IMR-90 (cell line): ENCODE measurements at regions not wholly inside any gene's neighbourhood (a gene's known extent, or its start where the extent isn't known, plus 50 kb on each side); places are given as distances from the start of the nearest gene placed in this dataset.
A peak's percentile ranks its signal among the peaks of the same experiment; 100 is the strongest.

ENCODE experiments used
- ATAC-seq: fragments of 200-7000 bp; cut with Tn5 transposase; 2 replicates; pipeline ENCODE4 v1.9.1; 2020; ENCODE audit warnings: low read depth, mild to moderate bottlenecking, moderate library complexity
- BruUV-seq: library from RNA; stranded (reverse); fragments of 400-500 nt; replicated peaks from 2 replicates; lab custom pipeline; 2021; lab: Mats Ljungman, UMichigan
- CTCF ChIA-PET: fragments of 300-600 bp; formaldehyde crosslinking; extraction: SDS; loops from one replicate; lab custom pipeline; 2021; ENCODE audit warnings: antibody characterized with exemption; lab: Yijun Ruan, JAX
- POLR2A ChIA-PET: fragments of 300-600 bp; sonication (Branson Sonifier 250); formaldehyde crosslinking; loops from one replicate; lab custom pipeline; 2022; ENCODE audit warnings: antibody characterized with exemption; ENCODE audit not compliant: unreplicated experiment; lab: Charles Lee
- DNase-seq: peaks from one replicate; pipeline ENCODE4 v3.0.0; 2013
- H2AFZ ChIP-seq: replicated peaks from 2 replicates; pipeline ENCODE3; 2013; ENCODE audit warnings: low read length, mild to moderate bottlenecking; ENCODE audit not compliant: poor library complexity
- H2AK5ac ChIP-seq: 2 replicates; pipeline ENCODE4 v1.6.1; 2013; ENCODE audit warnings: low read depth, low read length, inconsistent platforms
- H2AK9ac ChIP-seq: replicated peaks from 2 replicates; pipeline ENCODE3; 2013; ENCODE audit warnings: mild to moderate bottlenecking, low read depth, low read length, moderate library complexity; ENCODE audit not compliant: poor library complexity
- H2BK120ac ChIP-seq: 2 replicates; pipeline ENCODE4 v1.6.1; 2013; ENCODE audit warnings: low read depth, low read length, inconsistent platforms
- H2BK15ac ChIP-seq: 3 replicates; pipeline ENCODE4 v1.6.1; 2013; ENCODE audit warnings: low read depth, low read length, inconsistent platforms
- H2BK20ac ChIP-seq: 2 replicates; pipeline ENCODE4 v1.6.1; 2013; ENCODE audit warnings: low read depth, mild to moderate bottlenecking, inconsistent platforms, low read length, moderate library complexity
- H2BK5ac ChIP-seq: 2 replicates; pipeline ENCODE4 v1.6.1; 2013; ENCODE audit warnings: mild to moderate bottlenecking, low read depth, low read length, inconsistent platforms; ENCODE audit not compliant: poor library complexity, severe bottlenecking
- H3K14ac ChIP-seq: replicated peaks from 2 replicates; pipeline ENCODE4 v1.6.1; 2013; ENCODE audit warnings: low read depth, low read length, inconsistent platforms
- H3K18ac ChIP-seq: 2 replicates; pipeline ENCODE4 v1.6.1; 2013; ENCODE audit warnings: low read depth, low read length, control low read depth
- H3K23ac ChIP-seq: 2 replicates; pipeline ENCODE4 v1.6.1; 2013; ENCODE audit warnings: low read depth, low read length, inconsistent platforms
- H3K27ac ChIP-seq: 2 replicates; pipeline ENCODE4 v1.5.1; 2013; ENCODE audit warnings: mild to moderate bottlenecking, control low read depth, low read length; ENCODE audit not compliant: insufficient read depth
- H3K27me3 ChIP-seq: 2 replicates; pipeline ENCODE4 v1.6.1; 2013; ENCODE audit warnings: low read length; ENCODE audit not compliant: control insufficient read depth, insufficient read depth
- H3K36me3 ChIP-seq: 2 replicates; pipeline ENCODE4 v1.6.1; 2013; ENCODE audit warnings: low read length, mixed read lengths; ENCODE audit not compliant: control insufficient read depth, insufficient read depth
- H3K4ac ChIP-seq: 2 replicates; pipeline ENCODE4 v1.6.1; 2013; ENCODE audit warnings: low read depth, low read length, inconsistent platforms
- H3K4me1 ChIP-seq: 2 replicates; pipeline ENCODE4 v1.6.1; 2013; ENCODE audit warnings: low read length, mixed read lengths; ENCODE audit not compliant: control insufficient read depth, insufficient read depth
- H3K4me2 ChIP-seq: 2 replicates; pipeline ENCODE4 v1.6.1; 2013; ENCODE audit warnings: low read depth, mild to moderate bottlenecking, control low read depth, low read length, moderate library complexity
- H3K4me3 ChIP-seq: 2 replicates; pipeline ENCODE4 v1.5.1; 2013; ENCODE audit warnings: low read depth, mild to moderate bottlenecking, control low read depth, low read length, moderate library complexity; ENCODE audit not compliant: insufficient read depth
- H3K56ac ChIP-seq: 2 replicates; pipeline ENCODE4 v1.6.1; 2013; ENCODE audit warnings: low read length, inconsistent platforms; ENCODE audit not compliant: insufficient read depth; ENCODE audit errors: extremely low read depth
- H3K79me1 ChIP-seq, 2 experiments: 2 replicates each; pipeline ENCODE4 v1.6.1; 2013; ENCODE audit warnings: low read length in 2 of 2, inconsistent platforms in 1 of 2, low read depth in 1 of 2
- H3K9ac ChIP-seq: 2 replicates; pipeline ENCODE4 v1.6.1; 2013; ENCODE audit warnings: low read depth, low read length, control low read depth
- H3K9me1 ChIP-seq: 2 replicates; pipeline ENCODE4 v1.6.1; 2013; ENCODE audit warnings: low read length, inconsistent platforms; ENCODE audit not compliant: insufficient read depth
- H3K9me3 ChIP-seq: 2 replicates; pipeline ENCODE4 v1.6.1; 2013; ENCODE audit warnings: low read length; ENCODE audit not compliant: control insufficient read depth, insufficient read depth
- H4K20me1 ChIP-seq: 2 replicates; pipeline ENCODE4 v1.6.1; 2013; ENCODE audit warnings: low read length, inconsistent platforms; ENCODE audit not compliant: insufficient read depth
- H4K5ac ChIP-seq: 2 replicates; pipeline ENCODE4 v1.6.1; 2013; ENCODE audit warnings: mild to moderate bottlenecking, low read depth, low read length, control low read depth
- H4K8ac ChIP-seq, 2 experiments: 2 replicates each; pipeline ENCODE4 v1.6.1; 2013; ENCODE audit warnings: low read depth in 2 of 2, low read length in 2 of 2, control low read depth in 1 of 2, inconsistent platforms in 1 of 2
- H4K91ac ChIP-seq: 2 replicates; pipeline ENCODE4 v1.6.1; 2013; ENCODE audit warnings: low read depth, low read length, inconsistent platforms; ENCODE audit not compliant: insufficient read depth
- BHLHE40 ChIP-seq: fragments of 150-350 bp; IDR thresholded peaks from 2 replicates; pipeline ENCODE4 v1.6.1; 2016; ENCODE audit warnings: mild to moderate bottlenecking, low read depth, low read length
- CEBPB ChIP-seq: IDR thresholded peaks from 2 replicates; pipeline ENCODE4 v1.6.1; 2012; ENCODE audit warnings: low read depth, low read length, improper control_type of control experiment
- CHD1 ChIP-seq: IDR thresholded peaks from 2 replicates; pipeline ENCODE4 v1.6.1; 2012; ENCODE audit warnings: low read depth, low read length, improper control_type of control experiment
- MAZ ChIP-seq: IDR thresholded peaks from 2 replicates; pipeline ENCODE4 v1.6.1; 2012; ENCODE audit warnings: low read depth, mild to moderate bottlenecking, low read length, improper control_type of control experiment, moderate library complexity, borderline replicate concordance
- SMC3 ChIP-seq: fragments of 150-350 bp; IDR thresholded peaks from 2 replicates; pipeline ENCODE4 v1.6.1; 2016; ENCODE audit warnings: low read depth, mild to moderate bottlenecking, antibody characterized with exemption, low read length, moderate library complexity
- USF2 ChIP-seq: fragments of 150-350 bp; IDR thresholded peaks from 2 replicates; pipeline ENCODE4 v1.6.1; 2017; ENCODE audit warnings: mild to moderate bottlenecking, antibody characterized with exemption, low read length, low read depth
- WGBS, 2 experiments: methylation state at CpG; one replicate each; pipeline versions ENCODE4 v1.1.5 to v1.1.7; 2013; ENCODE audit warnings: missing lambda C conversion rate in 2 of 2; ENCODE audit not compliant: insufficient read length in 1 of 2; ENCODE audit errors: extremely low coverage in 2 of 2; 5-methylcytosine and 5-hydroxymethylcytosine counted together
- dilution Hi-C: fragments of 300-500 bp; cut with HindIII; formaldehyde crosslinking; loops from one replicate; pipeline ENCODE4 v1.14.3; 2018; ENCODE audit warnings: low sequenced_read_pairs; ENCODE audit not compliant: unreplicated experiment
- in situ Hi-C: fragments of 300-500 bp; cut with MboI; formaldehyde crosslinking; loops from 3 replicates; pipeline ENCODE4 v1.14.3; 2019; ENCODE audit warnings: low sequenced_read_pairs, inconsistent platforms, mixed read lengths
- intact Hi-C: fragments of 100-400 bp; cut with micrococcal nuclease; formaldehyde crosslinking; loops from 2 replicates; pipeline ENCODE4 v1.10.0; 2022

GRCh38 chr6:113009682-113010081, 662.6 kb downstream of the RFPL4B start:
- Histone ChIP-seq H2AFZ (no peak overlapping the region), H3K14ac (no peak overlapping the region), H2BK120ac (no peak overlapping the region), H2AK9ac (no peak overlapping the region), H3K27me3 (no peaks in the 10 kb centered on the region), H3K18ac (0 out of 2 replicates have a peak overlapping the region, but pooled peaks have one; percentile 2), H3K9me1 (no peaks in the 10 kb centered on the region), H2AK5ac (no peak overlapping the region), H2BK5ac (no peak overlapping the region), H3K56ac (no peak overlapping the region), H3K9ac (no peak overlapping the region), H4K91ac (no peak overlapping the region), H2BK20ac (no peak overlapping the region), H3K9me3 (no peaks in the 10 kb centered on the region), H2BK15ac (no peak overlapping the region), H3K79me1 (no peaks in the 10 kb centered on the region), H3K36me3 (no peaks in the 10 kb centered on the region), H3K4ac (no peak overlapping the region), H3K4me3 (no peak overlapping the region), H4K5ac (peak overlapping the region; percentile 8; the same call in 1 of the 2 replicates), H3K23ac (no peak overlapping the region), H3K27ac (no peak overlapping the region), H3K4me2 (no peak overlapping the region; the same call in 1 of the 2 replicates), H3K4me1 (peaks cover 2% of the 10 kb centered on the region; the same call in 1 of the 2 replicates), H4K8ac (no peak overlapping the region), H4K20me1 (no peaks in the 10 kb centered on the region)
- POLR2A ChIA-PET, result no interaction called here
- CTCF ChIA-PET, result no interaction called here
- WGBS, 2 experiments, result no CpG with 5 or more reads among the region's 1 CpG
- BruUV-seq, result no TSS peak
- intact Hi-C loops (loop anchor here (5.0 to 10.0 kb wide), 2 partner anchors 105 to 132 kb away; no protein-coding TSS in a partner anchor), dilution Hi-C loops (no loop called here), in situ Hi-C loops (no loop called here)
- TF ChIP-seq USF2 (no peak), BHLHE40 (no peak), CEBPB (no peak), CHD1 (no peak), MAZ (no peak), SMC3 (no peak)
- DNase-seq (peak; percentile 35), ATAC-seq (peak; percentile 70)
